SK-N-MC (cell line): ENCODE measurements at regions not wholly inside any gene's neighbourhood (a gene's known extent, or its start where the extent isn't known, plus 50 kb on each side); places are given as distances from the start of the nearest gene placed in this dataset.

Experiments used
- EZH2 ChIP-seq: fragments of 200-600 bp; sonication (generic); IDR thresholded peaks from one replicate; pipeline ENCODE4 v1.6.1; 2017; ENCODE audit warnings: antibody characterized with exemption
- FOXP2 ChIP-seq: optimal IDR thresholded peaks from 2 replicates; pipeline ENCODE3; 2011; ENCODE audit warnings: mild to moderate bottlenecking, moderate library complexity; ENCODE audit not compliant: insufficient read depth; ENCODE audit errors: extremely low read length, control extremely low read depth
- POLR2AphosphoS5 ChIP-seq: IDR thresholded peaks from 2 replicates; pipeline ENCODE4 v1.6.1; 2012; ENCODE audit warnings: mild to moderate bottlenecking, low read depth, low read length, borderline replicate concordance

- TF ChIP-seq EZH2 (no peak), POLR2AphosphoS5 (no peak), FOXP2 (no peak)
Observed at GRCh38 chr2:883260-883802, 67.3 kb upstream of the SNTG2 start.
